WI38 (cell line): ENCODE measurements at regions not wholly inside any gene's neighbourhood (a gene's known extent, or its start where the extent isn't known, plus 50 kb on each side); places are given as distances from the start of the nearest gene placed in this dataset.

Source experiments
- H3K4me3 ChIP-seq: 2 replicates; pipeline ENCODE4 v1.5.1; 2011; ENCODE audit warnings: low read depth, mild to moderate bottlenecking, control low read depth, low read length
- CTCF ChIP-seq: IDR thresholded peaks from 2 replicates; pipeline ENCODE4 v1.5.1; 2012; ENCODE audit warnings: low read depth, mild to moderate bottlenecking, control low read depth, low read length

GRCh38 chr3:5312290-5312689, 124.8 kb downstream of the EDEM1 start:
- TF ChIP-seq CTCF, result no peak

DNA sequence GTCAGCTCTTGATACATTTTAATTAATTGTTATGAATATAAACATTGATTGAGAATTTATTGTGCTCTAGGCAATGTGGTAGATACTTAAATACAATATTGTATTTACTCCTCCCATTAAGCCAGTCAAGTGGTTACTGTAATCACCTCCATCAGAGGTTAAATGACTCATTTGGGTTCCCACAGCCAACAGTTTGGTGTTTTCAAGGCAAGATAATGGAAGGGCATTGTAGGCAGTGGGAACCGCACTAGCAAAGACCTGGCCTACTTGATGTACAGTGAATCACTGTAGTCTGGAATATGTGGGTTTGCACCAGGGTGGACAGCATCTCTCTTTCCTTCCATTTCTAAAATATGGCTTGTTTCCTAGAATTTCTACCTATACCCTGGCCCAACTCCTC, 127.4 kb downstream of the EDEM1 start:
- no peak for TF ChIP-seq CTCF
- no peak overlapping the region for H3K4me3 ChIP-seq

More at GRCh38 chr3:5312290-5312689, 124.8 kb downstream of the EDEM1 start:
- H3K4me3 ChIP-seq, result no peak overlapping the region

DNA sequence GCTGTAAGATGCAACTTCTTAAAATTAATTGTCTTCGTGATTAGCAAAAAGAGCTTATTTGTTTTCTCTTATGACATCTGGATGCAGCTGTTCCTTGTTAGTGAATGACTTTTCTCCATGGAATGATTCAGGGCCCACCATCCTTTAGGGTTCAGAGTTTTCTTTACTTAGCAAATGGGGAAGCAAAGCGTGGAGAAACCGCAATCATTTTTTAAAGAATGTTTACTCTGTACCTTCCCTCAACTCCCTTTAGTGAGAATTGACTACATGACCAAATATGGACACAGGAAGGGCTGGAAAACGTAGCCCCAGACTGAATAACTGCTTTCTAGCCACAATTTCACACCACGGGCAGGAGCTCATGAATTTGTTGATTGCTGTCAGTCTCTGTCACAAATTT, 130.1 kb downstream of the EDEM1 start:
- no peak for TF ChIP-seq CTCF
- no peak overlapping the region for H3K4me3 ChIP-seq

- H3K4me3 ChIP-seq, result no peak overlapping the region
- no peak for TF ChIP-seq CTCF
Observed at GRCh38 chr3:5319454-5319853, 131.9 kb downstream of the EDEM1 start.

- TF ChIP-seq CTCF, result no peak
Observed at GRCh38 chr3:5321666-5322340, 134.3 kb downstream of the EDEM1 start.

GRCh38 chr3:5324780-5325179, 137.3 kb downstream of the EDEM1 start:
- no peak for TF ChIP-seq CTCF
- H3K4me3 ChIP-seq, result no peak overlapping the region

More at GRCh38 chr3:5321666-5322340, 134.3 kb downstream of the EDEM1 start:
- H3K4me3 ChIP-seq, result no peak overlapping the region

GRCh38 chr3:5330152-5330810, 142.8 kb downstream of the EDEM1 start:
- no peak overlapping the region for H3K4me3 ChIP-seq
- no peak for TF ChIP-seq CTCF
